Activated CD8-positive, alpha-beta T cell treated with anti-CD3 and anti-CD28 coated beads, Interleukin-2, amount 10 ng/mL, durations not matched to agents 7 days and 5 days (primary cell): ENCODE measurements at regions not wholly inside any gene's neighbourhood (a gene's known extent, or its start where the extent isn't known, plus 50 kb on each side); places are given as distances from the start of the nearest gene placed in this dataset.

ENCODE experiments used
- ATAC-seq: fragments of 150-1000 bp; cut with Tn5 transposase; one replicate; pipeline ENCODE4 v1.10.0; 2021; ENCODE audit warnings: moderate library complexity
- CTCF ChIA-PET: fragments of 350-600 bp; sonication (Branson Sonifier 250); formaldehyde crosslinking; loops from one replicate; lab custom pipeline; 2021; ENCODE audit warnings: antibody characterized with exemption; lab: Charles Lee
- POLR2A ChIA-PET: fragments of 350-600 bp; sonication (Branson Sonifier 250); formaldehyde crosslinking; loops from one replicate; lab custom pipeline; 2021; ENCODE audit warnings: antibody characterized with exemption; lab: Charles Lee
- DNase-seq: peaks from one replicate; pipeline ENCODE4 v3.0.0-alpha.2; 2020
- H3K27ac Mint-ChIP-seq: one replicate; pipeline ENCODE4 v1.8.0; 2021; ENCODE audit warnings: mild to moderate bottlenecking, mixed read lengths
- H3K27me3 Mint-ChIP-seq: one replicate; pipeline ENCODE4 v1.8.0; 2021; ENCODE audit warnings: low read depth, mixed read lengths
- H3K36me3 Mint-ChIP-seq: one replicate; pipeline ENCODE4 v1.8.0; 2021; ENCODE audit warnings: low read depth, mixed read lengths
- H3K4me1 Mint-ChIP-seq: one replicate; pipeline ENCODE4 v1.8.0; 2021; ENCODE audit warnings: low read depth, mixed read lengths
- H3K4me3 Mint-ChIP-seq: one replicate; pipeline ENCODE4 v1.8.0; 2021; ENCODE audit warnings: mild to moderate bottlenecking, mixed read lengths
- H3K9me3 Mint-ChIP-seq: one replicate; pipeline ENCODE4 v1.8.0; 2022; ENCODE audit warnings: mixed read lengths; ENCODE audit not compliant: insufficient read depth

GRCh38 chr21:15276243-15276642 lies 211.4 kb upstream of the NRIP1 start:
- H3K27me3 Mint-ChIP-seq: peaks cover 2% of the 10 kb centered on the region
- DNase-seq: no peak
- H3K27ac Mint-ChIP-seq: no peak overlapping the region
- no peaks in the 10 kb centered on the region for H3K36me3 Mint-ChIP-seq
- no peaks in the 10 kb centered on the region for H3K9me3 Mint-ChIP-seq
- POLR2A ChIA-PET: no interaction called here
- CTCF ChIA-PET: no interaction called here
- no peak for ATAC-seq
- H3K4me1 Mint-ChIP-seq: no peaks in the 10 kb centered on the region
- H3K4me3 Mint-ChIP-seq: no peak overlapping the region

GRCh38 chr21:15277466-15277865 lies 212.7 kb upstream of the NRIP1 start:
- Mint-ChIP-seq H3K27ac (no peak overlapping the region), H3K36me3 (no peaks in the 10 kb centered on the region), H3K9me3 (no peaks in the 10 kb centered on the region), H3K4me3 (no peak overlapping the region), H3K27me3 (peaks cover 2% of the 10 kb centered on the region), H3K4me1 (no peaks in the 10 kb centered on the region)
- no peak for DNase-seq
- POLR2A ChIA-PET: no interaction called here
- ATAC-seq: no peak
- CTCF ChIA-PET: no interaction called here

- ChIA-PET POLR2A (no interaction called here), CTCF (interaction anchor here (1.1 kb wide), 1 partner anchor 23 kb away, joined by 3 read pairs; no protein-coding TSS in a partner anchor)
- no peaks in the 10 kb centered on the region for H3K9me3 Mint-ChIP-seq
- H3K4me1 Mint-ChIP-seq: no peaks in the 10 kb centered on the region
- H3K27me3 Mint-ChIP-seq: peaks cover 2% of the 10 kb centered on the region
- ATAC-seq (no peak), DNase-seq (no peak)
- no peak overlapping the region for H3K4me3 Mint-ChIP-seq
- H3K36me3 Mint-ChIP-seq: no peaks in the 10 kb centered on the region
- no peak overlapping the region for H3K27ac Mint-ChIP-seq
Measured at GRCh38 chr21:15278279-15278678, 213.5 kb upstream of the NRIP1 start.

DNA sequence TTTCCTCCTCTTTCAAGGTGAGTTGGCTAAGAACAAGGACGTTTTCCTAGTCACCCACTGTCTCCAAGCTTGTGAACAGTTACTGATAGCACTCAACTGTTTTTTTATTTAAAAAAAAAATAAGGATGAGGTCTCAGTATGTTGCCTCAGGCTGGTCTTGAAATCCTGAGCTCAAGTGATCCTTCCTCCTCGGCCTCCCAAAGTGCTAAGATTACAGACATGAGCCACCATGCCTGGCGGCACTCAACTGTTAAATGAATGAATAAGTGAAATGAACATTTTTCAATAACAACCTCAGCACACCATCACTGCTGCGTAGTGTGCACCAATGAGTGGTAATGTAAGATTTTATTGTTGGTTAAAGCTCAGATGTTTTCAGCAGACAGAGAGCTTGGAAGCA lies 214.1 kb upstream of the NRIP1 start:
- Mint-ChIP-seq H3K4me3 (no peak overlapping the region), H3K27me3 (peaks cover 2% of the 10 kb centered on the region), H3K36me3 (no peaks in the 10 kb centered on the region), H3K4me1 (no peaks in the 10 kb centered on the region), H3K9me3 (no peaks in the 10 kb centered on the region), H3K27ac (no peak overlapping the region)
- CTCF ChIA-PET: interaction anchor here (1.1 kb wide), 1 partner anchor 22 kb away, joined by 3 read pairs; no protein-coding TSS in a partner anchor
- POLR2A ChIA-PET: no interaction called here
- no peak for ATAC-seq
- no peak for DNase-seq

DNA sequence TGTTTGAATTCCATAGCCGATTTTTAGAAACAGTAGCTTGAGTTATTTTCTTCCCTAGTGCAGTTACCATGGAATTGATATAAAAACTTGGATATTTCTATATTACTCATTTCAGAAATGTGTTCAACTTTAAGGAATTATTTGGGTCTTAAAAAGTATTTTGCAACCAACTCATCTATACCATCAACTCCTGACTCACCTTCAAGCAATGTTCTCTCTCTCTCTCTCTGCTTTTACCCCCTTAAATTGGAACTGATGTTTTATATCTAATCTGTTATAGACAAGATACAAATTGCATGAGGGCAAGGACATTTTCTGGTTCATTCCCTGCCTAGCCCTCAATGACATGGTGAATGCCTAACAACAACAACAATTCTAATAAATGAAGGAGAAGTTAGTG lies 214.7 kb upstream of the NRIP1 start:
- Mint-ChIP-seq H3K27ac (no peak overlapping the region), H3K4me3 (no peak overlapping the region), H3K36me3 (no peaks in the 10 kb centered on the region), H3K9me3 (no peaks in the 10 kb centered on the region), H3K27me3 (peaks cover 2% of the 10 kb centered on the region), H3K4me1 (no peaks in the 10 kb centered on the region)
- ChIA-PET POLR2A (no interaction called here), CTCF (no interaction called here)
- ATAC-seq: no peak
- DNase-seq: no peak

- no peak for ATAC-seq
- H3K27ac Mint-ChIP-seq: no peak overlapping the region
- no peak overlapping the region for H3K4me3 Mint-ChIP-seq
- no peaks in the 10 kb centered on the region for H3K36me3 Mint-ChIP-seq
- H3K4me1 Mint-ChIP-seq: no peaks in the 10 kb centered on the region
- no peaks in the 10 kb centered on the region for H3K27me3 Mint-ChIP-seq
- H3K9me3 Mint-ChIP-seq: no peaks in the 10 kb centered on the region
- POLR2A ChIA-PET: no interaction called here
- DNase-seq: no peak
- CTCF ChIA-PET: no interaction called here
Measured at GRCh38 chr21:15281714-15282113, 216.9 kb upstream of the NRIP1 start.

DNA sequence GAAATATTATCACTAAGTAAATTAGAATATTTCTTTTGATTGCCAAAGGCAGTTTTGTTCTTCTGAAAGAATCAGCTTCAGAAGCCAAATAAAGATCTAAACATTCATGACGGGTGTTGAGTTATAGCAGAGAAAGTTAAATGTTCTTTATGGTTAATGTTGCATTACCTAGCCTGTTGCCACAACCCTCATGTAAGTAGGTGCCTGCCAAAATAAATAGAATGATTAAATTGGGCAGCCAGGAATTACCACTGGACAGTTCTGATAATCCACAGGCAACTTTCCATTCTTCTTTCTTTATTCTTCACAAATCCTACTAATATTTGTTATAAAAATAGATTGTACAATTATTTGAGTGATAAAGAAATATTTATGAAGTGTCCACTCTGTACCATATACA lies 217.9 kb upstream of the NRIP1 start:
- POLR2A ChIA-PET: no interaction called here
- DNase-seq (no peak), ATAC-seq (no peak)
- no peaks in the 10 kb centered on the region for H3K4me1 Mint-ChIP-seq
- H3K27ac Mint-ChIP-seq: no peak overlapping the region
- no peaks in the 10 kb centered on the region for H3K9me3 Mint-ChIP-seq
- H3K4me3 Mint-ChIP-seq: no peak overlapping the region
- no peaks in the 10 kb centered on the region for H3K36me3 Mint-ChIP-seq
- H3K27me3 Mint-ChIP-seq: no peaks in the 10 kb centered on the region
- CTCF ChIA-PET: no interaction called here

DNA sequence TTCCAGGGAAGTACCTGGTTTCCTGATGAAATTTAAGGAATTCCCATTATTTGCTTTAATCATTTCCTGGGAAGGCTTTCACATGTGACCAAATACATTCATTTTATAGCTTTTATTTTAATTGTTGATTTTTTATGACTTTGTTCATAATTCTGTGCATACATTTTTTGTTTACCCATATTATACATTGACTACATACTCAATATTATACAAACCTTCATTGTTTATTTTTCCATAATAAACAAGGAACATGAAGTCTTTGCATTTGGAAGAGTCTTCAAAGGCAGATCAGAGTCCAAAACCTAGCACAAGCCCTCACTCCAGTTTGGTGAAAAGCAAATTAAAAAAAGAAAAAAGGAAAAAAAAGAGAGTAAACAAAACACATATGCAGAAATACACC lies 218.3 kb upstream of the NRIP1 start:
- Mint-ChIP-seq H3K4me1 (no peaks in the 10 kb centered on the region), H3K9me3 (no peaks in the 10 kb centered on the region), H3K36me3 (no peaks in the 10 kb centered on the region), H3K4me3 (no peak overlapping the region), H3K27me3 (no peaks in the 10 kb centered on the region), H3K27ac (no peak overlapping the region)
- CTCF ChIA-PET: no interaction called here
- no peak for DNase-seq
- POLR2A ChIA-PET: no interaction called here
- no peak for ATAC-seq

DNA sequence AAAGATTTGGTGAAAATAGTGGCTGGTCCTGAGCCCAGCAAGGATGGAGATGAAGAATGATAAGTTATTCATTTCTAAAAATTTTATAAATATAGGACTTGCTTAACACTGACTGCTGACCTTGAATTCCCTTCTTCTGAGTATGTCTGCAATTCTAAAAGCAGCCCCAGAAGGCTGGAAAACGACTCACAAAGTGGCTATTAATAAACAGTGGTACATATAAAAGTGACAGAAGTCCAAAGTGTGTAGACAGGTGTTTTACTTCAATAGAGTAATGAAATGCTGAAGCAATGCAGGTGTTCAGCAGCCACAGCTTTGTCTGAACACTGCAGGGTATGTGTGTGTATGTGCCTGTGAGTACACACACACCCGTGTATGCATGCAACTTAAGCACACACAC lies 219.0 kb upstream of the NRIP1 start:
- ATAC-seq (no peak), DNase-seq (no peak)
- Mint-ChIP-seq H3K4me1 (no peaks in the 10 kb centered on the region), H3K27ac (no peak overlapping the region), H3K27me3 (no peaks in the 10 kb centered on the region), H3K36me3 (no peaks in the 10 kb centered on the region), H3K4me3 (no peak overlapping the region), H3K9me3 (no peaks in the 10 kb centered on the region)
- ChIA-PET CTCF (no interaction called here), POLR2A (no interaction called here)

DNA sequence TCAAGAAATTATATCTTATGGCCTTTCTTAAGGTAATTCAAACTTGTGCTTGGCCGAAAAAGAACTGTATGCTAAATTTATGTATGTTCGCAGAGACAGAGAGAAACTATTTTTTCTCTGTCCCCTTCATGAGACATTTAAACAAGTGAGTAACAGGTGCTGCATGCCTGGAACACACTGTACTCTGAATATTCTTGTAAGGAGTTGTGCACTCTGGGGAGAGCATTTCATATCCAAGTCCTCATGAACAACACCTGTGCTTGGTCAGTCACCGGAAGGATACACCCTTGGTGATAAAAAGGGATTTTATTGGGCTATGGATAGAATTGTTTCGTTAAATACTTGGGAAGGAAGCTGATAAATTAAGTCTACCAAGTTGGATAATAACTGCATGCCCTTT lies 220.8 kb upstream of the NRIP1 start:
- DNase-seq (no peak), ATAC-seq (no peak)
- Mint-ChIP-seq H3K4me3 (no peak overlapping the region), H3K4me1 (no peaks in the 10 kb centered on the region), H3K27ac (no peak overlapping the region), H3K36me3 (no peaks in the 10 kb centered on the region), H3K27me3 (no peaks in the 10 kb centered on the region), H3K9me3 (no peaks in the 10 kb centered on the region)
- POLR2A ChIA-PET: interaction anchor here (0.6 kb wide), 1 partner anchor 112 kb away, joined by 3 read pairs; no protein-coding TSS in a partner anchor
- CTCF ChIA-PET: no interaction called here

DNA sequence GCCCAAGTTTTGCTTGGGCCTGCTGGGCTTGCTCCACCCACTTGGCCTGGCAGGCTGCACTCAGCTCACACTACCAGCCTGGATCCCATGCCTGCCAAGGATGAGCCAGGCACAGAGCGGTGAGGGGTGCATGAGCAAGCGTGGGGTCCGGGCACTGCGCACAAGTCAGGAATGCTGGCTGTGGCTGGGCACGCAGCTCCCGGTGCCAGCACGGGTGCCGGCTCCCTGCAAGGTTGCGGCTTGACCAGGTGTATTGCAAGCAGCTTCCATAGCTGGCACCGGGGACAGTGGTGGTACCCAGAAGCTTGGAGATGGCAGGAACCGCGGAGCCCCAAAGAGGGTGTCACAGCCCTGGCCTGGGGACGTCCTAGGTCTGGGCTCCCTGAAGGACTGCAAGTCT lies 224.4 kb upstream of the NRIP1 start:
- ATAC-seq (no peak), DNase-seq (no peak)
- Mint-ChIP-seq H3K4me1 (no peaks in the 10 kb centered on the region), H3K27me3 (no peaks in the 10 kb centered on the region), H3K4me3 (no peak overlapping the region), H3K9me3 (no peaks in the 10 kb centered on the region), H3K36me3 (no peaks in the 10 kb centered on the region), H3K27ac (no peak overlapping the region)
- ChIA-PET POLR2A (no interaction called here), CTCF (no interaction called here)

DNA sequence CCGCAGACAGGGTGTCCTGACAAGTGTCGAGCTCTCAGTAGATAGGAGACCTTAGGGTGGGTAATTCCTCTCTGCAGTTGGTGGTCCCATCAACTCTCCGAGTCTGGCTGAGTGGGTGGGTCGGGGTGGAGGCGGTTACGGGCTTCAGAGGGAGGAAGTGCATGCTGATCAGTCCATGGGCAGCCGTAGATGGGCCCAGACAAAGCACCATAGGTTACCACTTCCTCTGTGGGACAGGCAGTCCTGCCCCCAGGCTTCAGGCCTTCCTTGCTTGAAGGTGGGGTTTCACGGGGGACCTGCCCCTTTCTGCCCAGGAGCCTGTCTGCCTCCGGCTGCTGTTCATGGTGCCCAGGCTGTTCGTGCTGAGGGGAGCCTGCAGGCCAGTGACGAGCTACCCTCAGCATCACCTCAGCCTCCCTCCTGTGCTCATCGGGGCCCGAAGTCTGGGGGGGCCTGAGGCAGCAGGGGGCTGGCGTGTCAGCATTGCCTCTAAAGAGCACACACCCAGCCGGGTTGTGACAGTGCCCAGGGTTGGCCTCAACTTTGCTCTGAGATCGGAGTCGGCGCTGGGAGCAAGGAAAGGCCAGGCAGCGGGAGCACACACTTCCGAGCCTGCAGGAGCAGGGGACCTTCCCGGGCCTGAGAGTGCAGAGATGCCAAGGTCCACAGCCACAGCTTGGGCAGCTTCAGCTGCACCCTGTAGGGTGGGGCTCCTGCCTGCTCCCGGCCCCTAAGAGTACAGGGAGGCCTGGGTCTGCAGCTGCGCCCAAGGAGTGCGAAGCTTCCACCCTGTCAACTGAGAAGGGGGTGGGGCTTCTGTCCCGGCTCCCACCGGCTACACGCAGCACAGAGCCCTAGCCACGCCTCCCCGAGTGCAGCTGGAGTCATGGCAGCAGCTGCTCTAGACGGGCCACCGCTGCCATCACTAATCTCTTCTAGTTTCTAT lies 225.4 kb upstream of the NRIP1 start:
- no peaks in the 10 kb centered on the region for H3K27me3 Mint-ChIP-seq
- H3K27ac Mint-ChIP-seq: no peak overlapping the region
- no peak overlapping the region for H3K4me3 Mint-ChIP-seq
- ChIA-PET POLR2A (no interaction called here), CTCF (no interaction called here)
- DNase-seq (no peak), ATAC-seq (no peak)
- no peaks in the 10 kb centered on the region for H3K4me1 Mint-ChIP-seq
- no peaks in the 10 kb centered on the region for H3K36me3 Mint-ChIP-seq
- H3K9me3 Mint-ChIP-seq: no peaks in the 10 kb centered on the region
